NCI-H524 treated with DMSO at 0.1 percent for 48 hours (cell line): ENCODE measurements at regions not wholly inside any gene's neighbourhood (a gene's known extent, or its start where the extent isn't known, plus 50 kb on each side); places are given as distances from the start of the nearest gene placed in this dataset.
A peak's percentile ranks its signal among the peaks of the same experiment; 100 is the strongest.

Experiments
- DNase-seq: peaks from one replicate; lab custom pipeline; 2025; lab: John Stamatoyannopoulos, UW

- peak; percentile 12 for DNase-seq
Observed at GRCh38 chr4:66928881-66929280, 616.4 kb downstream of the CENPC start.

GRCh38 chr4:66927937-66928336 is 617.4 kb downstream of the CENPC start:
- peak; percentile 93 for DNase-seq

- DNase-seq: no peak
Observed at GRCh38 chr4:66926687-66927086, 618.6 kb downstream of the CENPC start.

GRCh38 chr4:66923081-66923865 is 622.0 kb downstream of the CENPC start:
- DNase-seq: no peak

GRCh38 chr4:66921433-66921832 is 623.9 kb downstream of the CENPC start:
- no peak for DNase-seq

GRCh38 chr4:66920514-66920913 is 624.8 kb downstream of the CENPC start:
- DNase-seq: no peak

GRCh38 chr4:66911880-66912279 is 633.4 kb downstream of the CENPC start:
- DNase-seq: no peak

- DNase-seq: peak; percentile 88
Observed at GRCh38 chr4:66906314-66906713, 639.0 kb downstream of the CENPC start.

GRCh38 chr4:66899422-66900065 is 645.8 kb downstream of the CENPC start:
- no peak for DNase-seq

GRCh38 chr4:66893807-66894206 is 651.5 kb downstream of the CENPC start:
- DNase-seq: no peak

- no peak for DNase-seq
Observed at GRCh38 chr4:66887061-66887460, 658.2 kb downstream of the CENPC start.

- no peak for DNase-seq
Observed at GRCh38 chr4:66885501-66886165, 659.7 kb downstream of the CENPC start.

GRCh38 chr4:66876946-66877345 is 668.4 kb downstream of the CENPC start:
- no peak for DNase-seq

GRCh38 chr4:66872661-66873060 is 672.6 kb downstream of the CENPC start:
- no peak for DNase-seq

GRCh38 chr4:66863481-66863880 is 681.8 kb downstream of the CENPC start:
- DNase-seq: no peak

GRCh38 chr4:66855956-66856355 is 689.3 kb downstream of the CENPC start:
- no peak for DNase-seq

GRCh38 chr4:66853845-66854244 is 691.5 kb downstream of the CENPC start:
- DNase-seq: no peak

GRCh38 chr4:66852843-66853242 is 692.5 kb downstream of the CENPC start:
- no peak for DNase-seq

GRCh38 chr4:66849596-66849995 is 695.7 kb downstream of the CENPC start:
- no peak for DNase-seq

GRCh38 chr4:66842724-66843088 is 702.6 kb downstream of the CENPC start:
- DNase-seq: no peak

GRCh38 chr4:66842026-66842723 is 703.1 kb downstream of the CENPC start:
- peak; percentile 55 for DNase-seq

GRCh38 chr4:66840178-66840577 is 705.1 kb downstream of the CENPC start:
- DNase-seq: peak; percentile 63
